ENCODE measurements at regions not wholly inside any gene's neighbourhood (a gene's known extent, or its start where the extent isn't known, plus 50 kb on each side); places are given as distances from the start of the nearest gene placed in this dataset.
A peak's percentile ranks its signal among the peaks of the same experiment; 100 is the strongest.

DNA sequence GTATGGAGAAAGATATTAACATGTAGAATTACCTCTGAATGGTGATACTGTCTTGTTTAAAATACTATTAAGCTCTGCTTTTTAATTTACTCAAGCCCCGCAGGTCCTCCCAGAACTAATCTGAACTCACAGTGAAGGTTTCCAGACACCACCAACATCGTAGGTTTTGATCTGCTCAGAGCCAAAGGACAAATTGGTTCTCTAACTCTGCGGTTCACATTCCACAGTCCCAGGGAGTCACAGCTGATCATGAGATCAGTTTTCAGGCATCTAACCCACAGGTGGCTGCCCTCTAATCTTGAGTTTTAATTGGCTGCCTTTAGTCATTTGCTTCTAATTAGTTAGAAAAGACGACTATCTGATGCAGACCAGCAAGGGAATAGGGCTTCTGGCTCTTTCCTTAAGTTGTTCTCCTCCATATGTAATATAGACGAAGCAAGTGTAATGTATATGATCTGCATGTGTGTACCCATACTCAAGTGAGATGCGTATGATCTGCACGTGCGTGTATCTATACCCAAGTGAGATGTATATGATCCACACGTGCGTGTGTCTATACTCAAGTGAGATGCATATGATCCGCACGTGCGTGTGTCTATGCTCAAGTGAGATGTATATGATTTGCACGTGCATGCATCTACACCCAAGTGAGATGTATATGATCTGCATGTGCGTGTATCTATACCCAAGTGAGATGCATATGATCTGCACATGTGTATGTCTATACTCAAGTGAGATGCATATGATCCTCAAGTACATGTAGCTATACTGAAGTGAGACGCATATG lies 331.5 kb upstream of the NPVF start:
- intact Hi-C loops (cut with DNase I; ENCODE audit: low total_unique reads), result loop anchor here (10.0 kb wide), 1 partner anchor 305 kb away; no protein-coding TSS in a partner anchor
- no peak for DNase-seq (ENCODE audit: low spot score in 2 of 2)
- Histone ChIP-seq H3K27ac (no peak overlapping the region), H3K36me3 (no peaks in the 10 kb centered on the region), H3K27me3 (no peaks in the 10 kb centered on the region), H3K4me1 (no peaks in the 10 kb centered on the region), H3K4me3 (no peak overlapping the region), H3K9me3 (peaks cover 0 to 5% of the 10 kb centered on the region in 2 donors)
- TF ChIP-seq POLR2AphosphoS5 (IDR thresholded peaks at IDR 0.05) (no peak), POLR2A (IDR thresholded peaks at IDR 0.05) (no peak)
- TF ChIP-seq, protein P1, sequence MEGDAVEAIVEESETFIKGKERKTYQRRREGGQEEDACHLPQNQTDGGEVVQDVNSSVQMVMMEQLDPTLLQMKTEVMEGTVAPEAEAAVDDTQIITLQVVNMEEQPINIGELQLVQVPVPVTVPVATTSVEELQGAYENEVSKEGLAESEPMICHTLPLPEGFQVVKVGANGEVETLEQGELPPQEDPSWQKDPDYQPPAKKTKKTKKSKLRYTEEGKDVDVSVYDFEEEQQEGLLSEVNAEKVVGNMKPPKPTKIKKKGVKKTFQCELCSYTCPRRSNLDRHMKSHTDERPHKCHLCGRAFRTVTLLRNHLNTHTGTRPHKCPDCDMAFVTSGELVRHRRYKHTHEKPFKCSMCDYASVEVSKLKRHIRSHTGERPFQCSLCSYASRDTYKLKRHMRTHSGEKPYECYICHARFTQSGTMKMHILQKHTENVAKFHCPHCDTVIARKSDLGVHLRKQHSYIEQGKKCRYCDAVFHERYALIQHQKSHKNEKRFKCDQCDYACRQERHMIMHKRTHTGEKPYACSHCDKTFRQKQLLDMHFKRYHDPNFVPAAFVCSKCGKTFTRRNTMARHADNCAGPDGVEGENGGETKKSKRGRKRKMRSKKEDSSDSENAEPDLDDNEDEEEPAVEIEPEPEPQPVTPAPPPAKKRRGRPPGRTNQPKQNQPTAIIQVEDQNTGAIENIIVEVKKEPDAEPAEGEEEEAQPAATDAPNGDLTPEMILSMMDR (IDR thresholded peaks at IDR 0.05), result no peak

DNA sequence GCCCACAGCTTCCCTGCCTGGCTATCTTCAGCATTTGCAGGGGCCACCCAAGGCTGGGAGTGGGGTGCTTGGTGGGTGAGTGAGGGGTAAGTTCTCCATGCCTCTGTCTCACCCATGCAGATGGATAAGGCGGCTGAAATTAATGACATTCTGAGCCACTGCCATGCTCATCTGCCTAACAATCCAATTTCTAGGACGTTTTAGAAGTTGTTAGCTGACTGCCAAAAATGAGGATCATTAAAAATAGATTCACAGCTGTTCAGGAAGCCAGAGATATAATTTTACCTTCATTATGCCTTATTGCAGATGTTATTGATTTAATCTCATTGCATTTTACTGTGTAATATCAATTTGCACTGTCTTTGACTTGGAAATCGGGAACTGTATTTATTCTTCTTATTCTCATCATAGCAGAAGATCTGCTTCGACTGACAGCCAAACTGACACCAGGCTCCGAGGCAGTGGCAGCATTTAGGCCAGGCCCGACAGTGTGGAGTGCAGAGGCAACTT lies 334.4 kb upstream of the NPVF start:
- intact Hi-C loops (cut with DNase I; ENCODE audit: low total_unique reads), result loop anchor here (10.0 kb wide), 1 partner anchor 308 kb away; no protein-coding TSS in a partner anchor
- DNase-seq (ENCODE audit: low spot score in 2 of 2), result no peak
- H3K36me3 ChIP-seq, result no peaks in the 10 kb centered on the region
- peaks cover 0 to 5% of the 10 kb centered on the region in 2 donors for H3K9me3 ChIP-seq
- H3K4me1 ChIP-seq, result no peaks in the 10 kb centered on the region
- TF ChIP-seq, protein P1 (IDR thresholded peaks at IDR 0.05), result no peak
- no peak for TF ChIP-seq POLR2A (IDR thresholded peaks at IDR 0.05)
- no peak for TF ChIP-seq POLR2AphosphoS5 (IDR thresholded peaks at IDR 0.05)
- no peak overlapping the region for H3K4me3 ChIP-seq
- no peak overlapping the region for H3K27ac ChIP-seq
- no peaks in the 10 kb centered on the region for H3K27me3 ChIP-seq

DNA sequence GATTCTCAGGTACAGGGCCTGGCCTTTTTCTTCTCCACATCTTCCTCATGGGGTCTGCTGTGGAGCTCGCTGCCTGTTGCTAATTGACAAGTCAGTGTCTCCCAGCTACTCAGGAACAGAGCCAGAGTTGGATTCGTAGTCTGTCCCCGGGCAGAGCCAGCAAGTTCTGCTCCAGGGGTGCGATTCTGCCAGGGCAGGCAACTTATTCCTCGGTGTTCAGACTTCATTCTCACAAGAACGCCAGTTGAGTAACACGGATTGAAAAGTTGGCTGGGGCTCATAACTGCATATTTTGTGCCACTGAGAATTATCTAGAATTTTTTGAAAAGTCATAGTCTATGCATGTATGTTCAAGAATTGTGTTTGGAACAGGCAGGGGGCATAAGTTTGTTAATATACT lies 336.7 kb upstream of the NPVF start:
- intact Hi-C loops (cut with DNase I; ENCODE audit: low total_unique reads), result loop anchor here (10.0 kb wide), 1 partner anchor 310 kb away; no protein-coding TSS in a partner anchor
- H3K4me1 ChIP-seq, result no peaks in the 10 kb centered on the region
- H3K4me3 ChIP-seq, result no peak overlapping the region
- no peak for TF ChIP-seq POLR2A (IDR thresholded peaks at IDR 0.05)
- no peak for TF ChIP-seq POLR2AphosphoS5 (IDR thresholded peaks at IDR 0.05)
- TF ChIP-seq, protein P1 (IDR thresholded peaks at IDR 0.05), result no peak
- no peak overlapping the region for H3K27ac ChIP-seq
- H3K27me3 ChIP-seq, result no peaks in the 10 kb centered on the region
- no peaks in the 10 kb centered on the region for H3K9me3 ChIP-seq
- DNase-seq (ENCODE audit: low spot score in 2 of 2), result no peak
- H3K36me3 ChIP-seq, result no peaks in the 10 kb centered on the region

DNA sequence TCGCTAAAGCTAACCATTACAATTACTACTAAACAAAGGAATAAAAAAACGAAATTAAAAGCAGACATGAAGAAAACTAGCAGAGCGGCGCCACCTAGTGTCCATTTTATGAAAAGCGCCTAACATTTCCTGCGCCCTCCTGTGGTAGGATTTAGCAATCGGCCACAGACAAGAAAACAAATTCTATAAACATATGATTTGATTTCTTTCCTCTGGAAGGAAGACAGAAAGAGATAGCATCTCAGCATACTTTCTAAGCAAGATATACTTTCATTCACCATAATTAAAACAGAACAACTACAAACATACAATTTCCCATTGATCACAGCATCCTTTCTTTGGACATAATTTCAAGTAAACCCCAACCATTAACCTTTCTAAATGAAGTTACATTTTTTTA lies 337.7 kb upstream of the NPVF start:
- no peak for TF ChIP-seq POLR2A (IDR thresholded peaks at IDR 0.05)
- peak in 1 of 3 donors; percentile 15 for TF ChIP-seq POLR2AphosphoS5 (IDR thresholded peaks at IDR 0.05)
- TF ChIP-seq, protein P1 (IDR thresholded peaks at IDR 0.05), result peak; percentile 99 to 100 (median 100)
- no peaks in the 10 kb centered on the region for H3K9me3 ChIP-seq
- no peak overlapping the region for H3K4me3 ChIP-seq
- H3K27me3 ChIP-seq, result no peaks in the 10 kb centered on the region
- H3K27ac ChIP-seq, result no peak overlapping the region
- H3K4me1 ChIP-seq, result no peaks in the 10 kb centered on the region
- no peaks in the 10 kb centered on the region for H3K36me3 ChIP-seq
- peak in 1 of 2 donors; percentile 39 for DNase-seq (ENCODE audit: low spot score in 2 of 2)
- intact Hi-C loops (cut with DNase I; ENCODE audit: low total_unique reads), result loop anchor here (10.0 kb wide), 1 partner anchor 311 kb away; no protein-coding TSS in a partner anchor

DNA sequence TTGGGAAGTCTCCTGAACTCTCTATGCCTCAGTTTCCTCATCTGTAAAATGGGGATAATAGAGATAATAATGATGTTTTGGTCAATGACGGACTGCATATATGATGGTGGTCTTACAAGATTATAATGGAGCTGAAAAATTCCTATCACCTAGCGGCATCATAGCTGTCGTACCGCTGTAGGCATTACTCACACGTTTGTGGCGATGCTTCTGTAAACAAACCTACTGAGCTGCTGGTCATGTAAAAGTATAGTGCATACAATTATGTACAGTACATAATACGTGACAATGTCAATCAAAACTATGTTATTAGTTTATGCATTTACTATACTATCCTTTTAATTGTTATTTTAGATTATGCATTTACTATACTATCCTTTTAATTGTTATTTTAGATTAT lies 339.1 kb upstream of the NPVF start:
- intact Hi-C loops (cut with DNase I; ENCODE audit: low total_unique reads), result loop anchor here (10.0 kb wide), 1 partner anchor 313 kb away; no protein-coding TSS in a partner anchor
- no peaks in the 10 kb centered on the region for H3K36me3 ChIP-seq
- H3K4me1 ChIP-seq, result no peaks in the 10 kb centered on the region
- H3K27ac ChIP-seq, result no peak overlapping the region
- H3K4me3 ChIP-seq, result no peak overlapping the region
- TF ChIP-seq POLR2AphosphoS5 (IDR thresholded peaks at IDR 0.05), result no peak
- TF ChIP-seq, protein P1 (IDR thresholded peaks at IDR 0.05), result no peak
- TF ChIP-seq POLR2A (IDR thresholded peaks at IDR 0.05), result no peak
- H3K9me3 ChIP-seq, result no peaks in the 10 kb centered on the region
- no peaks in the 10 kb centered on the region for H3K27me3 ChIP-seq
- no peak for DNase-seq (ENCODE audit: low spot score in 2 of 2)

Data from breast epithelium (tissue), 4 donors.